ENCODE measurements at regions not wholly inside any gene's neighbourhood (a gene's known extent, or its start where the extent isn't known, plus 50 kb on each side); places are given as distances from the start of the nearest gene placed in this dataset.

GRCh38 chr2:47636176-47636575 lies 65.4 kb upstream of the KCNK12 start:
- TF ChIP-seq POLR2A (IDR thresholded peaks at IDR 0.05): no peak
- no peak for TF ChIP-seq CTCF (IDR thresholded peaks at IDR 0.05)
